ENCODE measurements at regions not wholly inside any gene's neighbourhood (a gene's known extent, or its start where the extent isn't known, plus 50 kb on each side); places are given as distances from the start of the nearest gene placed in this dataset.

GRCh38 chrX:97672608-97673007 is 788.9 kb downstream of the RPA4 start:
- Histone ChIP-seq H3K9me3 (replicated peaks; ENCODE audit: control insufficient read depth, insufficient read depth, low read depth, low read length) (no peaks in the 10 kb centered on the region), H3K9me1 (ENCODE audit: control insufficient read depth, insufficient read depth, low read length) (no peaks in the 10 kb centered on the region), H3K27me3 (ENCODE audit: control insufficient read depth in 2 of 2, insufficient read depth in 2 of 2, low read length in 2 of 2) (no peaks in the 10 kb centered on the region), H3K79me2 (ENCODE audit: control insufficient read depth, insufficient read depth, low read length) (no peaks in the 10 kb centered on the region), H3K4me1 (replicated peaks in 1 of 2; ENCODE audit: control insufficient read depth in 2 of 2, insufficient read depth in 2 of 2, low read length in 2 of 2) (no peaks in the 10 kb centered on the region), H3K4me2 (ENCODE audit: insufficient read depth, low read length) (no peak overlapping the region), H3K27ac (ENCODE audit: extremely low read depth, low read depth, low read length) (no peak overlapping the region), H4K20me1 (replicated peaks; ENCODE audit: control insufficient read depth, insufficient read depth, low read length) (no peaks in the 10 kb centered on the region), H3K36me3 (ENCODE audit: control insufficient read depth, insufficient read depth, low read length) (no peaks in the 10 kb centered on the region), H2AFZ (ENCODE audit: low read depth, low read length) (no peak overlapping the region), H3K9ac (ENCODE audit: insufficient read depth in 1 of 2, low read depth in 2 of 2, low read length in 2 of 2) (no peak overlapping the region), H3K4me3 (no peak overlapping the region)
- in situ Hi-C loops (cut with MboI), result no loop called here
- no TSS peak for BruUV-seq (replicated peaks)
- 0% methylated on average over 1 of the region's 2 CpGs for WGBS (ENCODE audit: insufficient coverage, low coverage, missing lambda C conversion rate)
- DNase-seq (ENCODE audit: extremely low read depth in 1 of 4, low spot score in 3 of 4) (no peak), FAIRE-seq (no peak), ATAC-seq (no peak)
- CTCF ChIA-PET (ENCODE audit: low intra/inter-chr PET ratio), result no interaction called here
- intact Hi-C loops (cut with micrococcal nuclease), result no loop called here
- POLR2A ChIA-PET, result no interaction called here
- TF ChIP-seq DEAF1 (CRISPR knock-in tag; IDR thresholded peaks at IDR 0.05), result no peak
- no peak for TF ChIP-seq FOXJ2 (tag; IDR thresholded peaks at IDR 0.05)
- no peak for TF ChIP-seq BRF2 (IDR thresholded peaks at IDR 0.05; ENCODE audit: borderline replicate concordance, insufficient read depth, insufficient read length)
- TF ChIP-seq HMG20B (CRISPR knock-in tag; IDR thresholded peaks at IDR 0.05), result no peak
- TF ChIP-seq HNRNPLL (IDR thresholded peaks at IDR 0.05; ENCODE audit: low read depth, low read length, poor library complexity, severe bottlenecking), result no peak
- TF ChIP-seq OTX1 (CRISPR knock-in tag; IDR thresholded peaks at IDR 0.05), result no peak
- TF ChIP-seq SAFB2 (IDR thresholded peaks at IDR 0.05; ENCODE audit: borderline replicate concordance, low read depth, low read length, severe bottlenecking), result no peak
- TF ChIP-seq, protein P1, sequence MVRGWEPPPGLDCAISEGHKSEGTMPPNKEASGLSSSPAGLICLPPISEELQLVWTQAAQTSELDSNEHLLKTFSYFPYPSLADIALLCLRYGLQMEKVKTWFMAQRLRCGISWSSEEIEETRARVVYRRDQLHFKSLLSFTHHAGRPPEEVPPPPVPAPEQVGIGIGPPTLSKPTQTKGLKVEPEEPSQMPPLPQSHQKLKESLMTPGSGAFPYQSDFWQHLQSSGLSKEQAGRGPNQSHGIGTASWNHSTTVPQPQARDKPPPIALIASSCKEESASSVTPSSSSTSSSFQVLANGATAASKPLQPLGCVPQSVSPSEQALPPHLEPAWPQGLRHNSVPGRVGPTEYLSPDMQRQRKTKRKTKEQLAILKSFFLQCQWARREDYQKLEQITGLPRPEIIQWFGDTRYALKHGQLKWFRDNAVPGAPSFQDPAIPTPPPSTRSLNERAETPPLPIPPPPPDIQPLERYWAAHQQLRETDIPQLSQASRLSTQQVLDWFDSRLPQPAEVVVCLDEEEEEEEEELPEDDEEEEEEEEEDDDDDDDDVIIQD (CRISPR knock-in tag; IDR thresholded peaks at IDR 0.05), result no peak
- no peak for TF ChIP-seq ZNF696 (CRISPR knock-in tag; conservative IDR thresholded peaks at IDR 0.05)
- TF ChIP-seq ZHX1 (conservative IDR thresholded peaks at IDR 0.05; ENCODE audit: low read length), result no peak
- no peak for TF ChIP-seq PATZ1 (CRISPR knock-in tag; IDR thresholded peaks at IDR 0.05; ENCODE audit: borderline replicate concordance)
- no peak for TF ChIP-seq NR3C1 (CRISPR knock-in tag; IDR thresholded peaks at IDR 0.05)
- TF ChIP-seq GTF2F1 (IDR thresholded peaks at IDR 0.05; ENCODE audit: low read depth, low read length), result no peak
- no peak for TF ChIP-seq MCM3 (IDR thresholded peaks at IDR 0.05)
- TF ChIP-seq MEF2D (tag; conservative IDR thresholded peaks at IDR 0.05; ENCODE audit: low read depth), result no peak
